Smooth muscle cell (in vitro differentiated cells): ENCODE measurements at regions not wholly inside any gene's neighbourhood (a gene's known extent, or its start where the extent isn't known, plus 50 kb on each side); places are given as distances from the start of the nearest gene placed in this dataset.

Source experiments
- DNase-seq: peaks from one replicate; lab custom pipeline; 2025; ENCODE audit not compliant: unreplicated experiment; lab: John Stamatoyannopoulos, UW
- H2AFZ ChIP-seq: fragments of 200-600 bp; sonication (generic); 2 replicates; pipeline ENCODE4 v1.6.0; 2016; ENCODE audit warnings: antibody characterized with exemption, low read depth, mild to moderate bottlenecking
- H3F3A ChIP-seq: fragments of 200-600 bp; sonication (generic); 2 replicates; pipeline ENCODE4 v1.6.0; 2017; ENCODE audit warnings: antibody characterized with exemption, low read depth
- H3K27ac ChIP-seq: fragments of 200-600 bp; sonication (generic); 2 replicates; pipeline ENCODE4 v1.5.1; 2016; ENCODE audit warnings: low read depth, mild to moderate bottlenecking
- H3K27me3 ChIP-seq: fragments of 200-600 bp; sonication (generic); 2 replicates; pipeline ENCODE4 v1.6.1; 2016; ENCODE audit warnings: low read depth, mild to moderate bottlenecking
- H3K36me3 ChIP-seq: fragments of 200-600 bp; sonication (generic); 2 replicates; pipeline ENCODE4 v1.5.1; 2016; ENCODE audit warnings: low read depth
- H3K4me1 ChIP-seq: fragments of 200-600 bp; sonication (generic); 2 replicates; pipeline ENCODE4 v1.5.1; 2016; ENCODE audit warnings: low read depth
- H3K4me2 ChIP-seq: fragments of 200-600 bp; sonication (generic); 2 replicates; pipeline ENCODE4 v1.6.0; 2016; ENCODE audit warnings: mild to moderate bottlenecking
- H3K4me3 ChIP-seq: fragments of 200-600 bp; sonication (generic); 2 replicates; pipeline ENCODE4 v1.5.1; 2016; ENCODE audit warnings: mild to moderate bottlenecking
- H3K79me2 ChIP-seq: fragments of 200-600 bp; sonication (generic); 2 replicates; pipeline ENCODE4 v1.6.0; 2016; ENCODE audit warnings: low read depth, mild to moderate bottlenecking
- H3K9ac ChIP-seq: fragments of 200-600 bp; sonication (generic); 2 replicates; pipeline ENCODE4 v1.6.0; 2016; ENCODE audit warnings: low read depth
- H3K9me3 ChIP-seq: fragments of 200-600 bp; sonication (generic); replicated peaks from 2 replicates; pipeline ENCODE4 v1.5.1; 2016; ENCODE audit warnings: low read depth
- H4K20me1 ChIP-seq: fragments of 200-600 bp; sonication (generic); 2 replicates; pipeline ENCODE4 v1.6.0; 2016; ENCODE audit warnings: low read depth
- CTCF ChIP-seq: fragments of 200-600 bp; sonication (generic); IDR thresholded peaks from 2 replicates; pipeline ENCODE4 v1.5.1; 2017; ENCODE audit warnings: borderline replicate concordance, mild to moderate bottlenecking, antibody characterized with exemption; ENCODE audit not compliant: insufficient read depth, poor library complexity, severe bottlenecking
- WGBS: methylation state at CpG from one replicate; pipeline ENCODE4 v1.1.7; 2016; ENCODE audit warnings: low lambda C conversion rate; 5-methylcytosine and 5-hydroxymethylcytosine counted together

DNA sequence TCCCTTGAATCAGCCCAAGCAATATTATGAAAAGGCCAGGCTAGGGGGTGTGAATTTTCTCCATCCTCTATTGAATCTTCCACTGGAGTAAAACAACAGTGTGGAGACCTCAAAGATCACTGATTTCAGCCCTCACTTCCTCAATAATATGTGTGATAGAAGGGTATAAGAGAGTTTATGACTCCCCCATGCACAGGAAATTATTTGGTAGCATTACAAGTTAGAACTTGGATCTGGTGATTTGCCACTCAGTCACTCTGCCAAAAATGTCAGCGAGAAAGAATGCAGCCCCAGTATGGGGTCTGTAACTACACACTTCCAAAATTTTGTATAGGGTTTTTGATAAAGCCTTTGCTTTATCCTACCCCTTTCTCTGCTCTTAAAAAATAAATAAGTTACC is 81.0 kb upstream of the KCNMB2 start:
- H3K9ac ChIP-seq, result no peak overlapping the region
- TF ChIP-seq CTCF, result no peak

DNA sequence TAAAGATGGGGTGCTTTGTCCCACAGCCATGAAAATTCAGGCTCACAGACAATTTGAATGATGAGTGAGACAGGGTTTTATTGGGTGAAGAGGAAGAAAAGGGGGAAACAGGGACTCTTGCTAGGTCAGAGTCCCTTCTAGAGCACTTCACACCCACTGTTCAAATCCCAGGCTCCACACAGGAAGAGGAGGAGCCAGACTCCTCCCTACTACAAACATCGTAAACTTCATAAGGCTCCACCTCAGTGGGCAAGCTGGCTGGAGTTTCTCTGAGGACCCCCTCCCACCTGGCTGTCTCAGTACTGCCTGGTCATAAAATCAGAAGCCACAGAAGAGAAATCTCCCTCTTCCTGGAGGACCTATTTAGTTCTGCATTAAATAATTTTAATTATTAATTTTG is 80.3 kb upstream of the KCNMB2 start:
- Histone ChIP-seq H3F3A (peaks cover 4% of the 10 kb centered on the region), H3K4me2 (no peak overlapping the region), H3K27me3 (peaks cover 29% of the 10 kb centered on the region), H3K79me2 (no peaks in the 10 kb centered on the region), H3K9ac (no peak overlapping the region), H3K36me3 (no peaks in the 10 kb centered on the region), H3K4me3 (no peak overlapping the region), H4K20me1 (no peaks in the 10 kb centered on the region), H2AFZ (no peak overlapping the region), H3K4me1 (peaks cover 4% of the 10 kb centered on the region), H3K27ac (no peak overlapping the region), H3K9me3 (no peaks in the 10 kb centered on the region)
- no peak for DNase-seq
- no peak for TF ChIP-seq CTCF
- WGBS, result 70% methylated on average over 1 of the region's 1 CpG

More for the DNA sequence above, 81.0 kb upstream of the KCNMB2 start:
- no peaks in the 10 kb centered on the region for H4K20me1 ChIP-seq
- H2AFZ ChIP-seq, result no peak overlapping the region
- no peak for DNase-seq
- H3K27ac ChIP-seq, result no peak overlapping the region
- no peaks in the 10 kb centered on the region for H3K36me3 ChIP-seq
- peaks cover 29% of the 10 kb centered on the region for H3K27me3 ChIP-seq
- H3K79me2 ChIP-seq, result no peaks in the 10 kb centered on the region
- H3K4me1 ChIP-seq, result peaks cover 4% of the 10 kb centered on the region
- H3K4me2 ChIP-seq, result no peak overlapping the region
- H3F3A ChIP-seq, result peaks cover 4% of the 10 kb centered on the region
- WGBS, result 83% methylated on average over 1 of the region's 1 CpG
- no peaks in the 10 kb centered on the region for H3K9me3 ChIP-seq
- no peak overlapping the region for H3K4me3 ChIP-seq

DNA sequence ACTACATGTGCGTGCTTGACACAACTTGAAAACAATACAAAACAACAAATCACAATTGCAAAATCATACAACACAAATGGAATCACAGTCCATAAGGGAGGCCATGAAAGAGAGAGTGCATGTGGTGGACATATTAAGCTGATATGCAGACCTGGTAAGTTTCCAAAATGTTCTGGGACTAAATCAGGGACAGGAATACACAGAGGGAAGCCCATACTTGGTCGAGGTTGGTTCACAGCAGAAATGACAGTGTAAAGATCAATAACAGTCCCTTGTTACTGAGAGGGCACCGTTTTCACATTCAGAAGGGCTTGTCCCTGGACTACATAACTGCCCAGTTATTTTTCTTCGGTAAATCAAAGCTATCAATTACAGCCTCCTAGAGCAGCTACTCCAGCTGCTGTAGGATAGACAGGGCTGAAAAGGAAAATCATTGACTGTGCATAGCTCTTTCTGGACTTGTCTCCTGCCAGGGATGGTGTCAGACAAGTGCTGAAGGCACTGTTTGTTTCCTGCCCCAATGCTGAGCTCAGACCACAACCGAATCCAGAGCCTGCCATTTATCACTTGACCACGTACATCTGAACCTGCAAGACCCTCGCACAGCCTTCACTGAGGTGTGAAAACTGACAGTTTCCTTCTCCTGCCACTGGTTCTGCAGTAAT is 79.5 kb upstream of the KCNMB2 start:
- Histone ChIP-seq H3K4me3 (no peak overlapping the region), H2AFZ (no peak overlapping the region), H3K9me3 (no peaks in the 10 kb centered on the region), H3K27ac (no peak overlapping the region), H4K20me1 (no peaks in the 10 kb centered on the region), H3K4me2 (no peak overlapping the region), H3K4me1 (peaks cover 4% of the 10 kb centered on the region), H3K79me2 (no peaks in the 10 kb centered on the region), H3F3A (peaks cover 4% of the 10 kb centered on the region), H3K27me3 (peaks cover 29% of the 10 kb centered on the region), H3K9ac (no peak overlapping the region), H3K36me3 (no peaks in the 10 kb centered on the region)
- TF ChIP-seq CTCF, result no peak
- WGBS, result 76% methylated on average over 7 of the region's 7 CpGs
- DNase-seq, result no peak

- Histone ChIP-seq H3K27ac (no peak overlapping the region), H4K20me1 (no peaks in the 10 kb centered on the region), H3K79me2 (no peaks in the 10 kb centered on the region), H3K9ac (no peak overlapping the region), H3K9me3 (no peaks in the 10 kb centered on the region), H3F3A (peaks cover 4% of the 10 kb centered on the region), H3K36me3 (no peaks in the 10 kb centered on the region), H3K27me3 (peaks cover 29% of the 10 kb centered on the region), H3K4me1 (peaks cover 4% of the 10 kb centered on the region), H2AFZ (no peak overlapping the region), H3K4me3 (no peak overlapping the region), H3K4me2 (no peak overlapping the region)
- DNase-seq, result no peak
- no peak for TF ChIP-seq CTCF
- 85% methylated on average over 2 of the region's 2 CpGs for WGBS
These were observed 78.7 kb upstream of the KCNMB2 start for GRCh38 chr3:178457511-178457910.
